Adipocyte (in vitro differentiated cells): ENCODE measurements at regions not wholly inside any gene's neighbourhood (a gene's known extent, or its start where the extent isn't known, plus 50 kb on each side); places are given as distances from the start of the nearest gene placed in this dataset.

Experiments used
- DNase-seq: peaks from one replicate; pipeline ENCODE4 v3.0.0-alpha.2; 2015; ENCODE audit warnings: low read depth
- H3K27me3 ChIP-seq: replicated peaks from 2 replicates; pipeline ENCODE4 v1.7.0; 2013; ENCODE audit warnings: mild to moderate bottlenecking, low read length, moderate library complexity; ENCODE audit not compliant: control insufficient read depth, insufficient read depth
- H3K36me3 ChIP-seq: 2 replicates; pipeline ENCODE4 v1.7.0; 2013; ENCODE audit warnings: low read length, mild to moderate bottlenecking, moderate library complexity; ENCODE audit not compliant: control insufficient read depth, insufficient read depth, severe bottlenecking
- H3K4me1 ChIP-seq: 2 replicates; pipeline ENCODE4 v1.7.0; 2013; ENCODE audit warnings: mild to moderate bottlenecking, low read length, moderate library complexity; ENCODE audit not compliant: control insufficient read depth, insufficient read depth
- H3K4me3 ChIP-seq: 2 replicates; pipeline ENCODE4 v1.7.0; 2013; ENCODE audit warnings: mild to moderate bottlenecking, low read length, moderate library complexity
- H3K9ac ChIP-seq: 2 replicates; pipeline ENCODE4 v1.7.0; 2013; ENCODE audit warnings: mild to moderate bottlenecking, low read length, moderate library complexity
- H3K9me3 ChIP-seq: 2 replicates; pipeline ENCODE4 v1.7.0; 2013; ENCODE audit warnings: mild to moderate bottlenecking, low read length, moderate library complexity; ENCODE audit not compliant: control insufficient read depth

GRCh38 chr14:86055512-86056075, 525.6 kb downstream of the FLRT2 start:
- Histone ChIP-seq H3K4me3 (no peak overlapping the region), H3K4me1 (no peaks in the 10 kb centered on the region), H3K27me3 (no peaks in the 10 kb centered on the region), H3K36me3 (no peaks in the 10 kb centered on the region), H3K9ac (no peak overlapping the region), H3K9me3 (no peaks in the 10 kb centered on the region)
- peak; percentile 4 for DNase-seq

GRCh38 chr14:86052868-86053267, 522.9 kb downstream of the FLRT2 start:
- H3K9ac ChIP-seq = no peak overlapping the region
- no peak for DNase-seq
- H3K4me3 ChIP-seq = no peak overlapping the region
- H3K27me3 ChIP-seq = no peaks in the 10 kb centered on the region
- no peaks in the 10 kb centered on the region for H3K4me1 ChIP-seq
- no peaks in the 10 kb centered on the region for H3K9me3 ChIP-seq
- H3K36me3 ChIP-seq = no peaks in the 10 kb centered on the region

GRCh38 chr14:86050757-86051156, 520.8 kb downstream of the FLRT2 start:
- H3K36me3 ChIP-seq = no peaks in the 10 kb centered on the region
- DNase-seq = no peak
- H3K9me3 ChIP-seq = no peaks in the 10 kb centered on the region
- no peaks in the 10 kb centered on the region for H3K27me3 ChIP-seq
- no peak overlapping the region for H3K4me3 ChIP-seq
- no peaks in the 10 kb centered on the region for H3K4me1 ChIP-seq
- H3K9ac ChIP-seq = no peak overlapping the region

- Histone ChIP-seq H3K36me3 (no peaks in the 10 kb centered on the region), H3K4me1 (no peaks in the 10 kb centered on the region), H3K4me3 (no peak overlapping the region), H3K9me3 (no peaks in the 10 kb centered on the region), H3K27me3 (no peaks in the 10 kb centered on the region), H3K9ac (no peak overlapping the region)
- no peak for DNase-seq
Measured at GRCh38 chr14:86050072-86050683, 520.2 kb downstream of the FLRT2 start.

GRCh38 chr14:86039176-86039575, 509.2 kb downstream of the FLRT2 start:
- no peaks in the 10 kb centered on the region for H3K27me3 ChIP-seq
- no peak overlapping the region for H3K4me3 ChIP-seq
- H3K9me3 ChIP-seq = no peaks in the 10 kb centered on the region
- DNase-seq = no peak
- H3K36me3 ChIP-seq = no peaks in the 10 kb centered on the region
- no peak overlapping the region for H3K9ac ChIP-seq
- H3K4me1 ChIP-seq = no peaks in the 10 kb centered on the region

- DNase-seq = peak; percentile 71
- no peaks in the 10 kb centered on the region for H3K27me3 ChIP-seq
- H3K9me3 ChIP-seq = no peaks in the 10 kb centered on the region
- no peak overlapping the region for H3K4me3 ChIP-seq
- no peak overlapping the region for H3K9ac ChIP-seq
- H3K36me3 ChIP-seq = no peaks in the 10 kb centered on the region
- H3K4me1 ChIP-seq = no peaks in the 10 kb centered on the region
Measured at GRCh38 chr14:86038387-86039042, 508.6 kb downstream of the FLRT2 start.

GRCh38 chr14:86035882-86036281, 505.9 kb downstream of the FLRT2 start:
- Histone ChIP-seq H3K36me3 (no peaks in the 10 kb centered on the region), H3K27me3 (no peaks in the 10 kb centered on the region), H3K4me3 (no peak overlapping the region), H3K9me3 (no peaks in the 10 kb centered on the region), H3K4me1 (no peaks in the 10 kb centered on the region), H3K9ac (no peak overlapping the region)
- no peak for DNase-seq

- H3K27me3 ChIP-seq = no peaks in the 10 kb centered on the region
- no peak for DNase-seq
- no peaks in the 10 kb centered on the region for H3K4me1 ChIP-seq
- no peak overlapping the region for H3K4me3 ChIP-seq
- peaks cover 5% of the 10 kb centered on the region for H3K9me3 ChIP-seq
- no peak overlapping the region for H3K9ac ChIP-seq
- no peaks in the 10 kb centered on the region for H3K36me3 ChIP-seq
Measured at GRCh38 chr14:86027990-86028389, 498.0 kb downstream of the FLRT2 start.

- Histone ChIP-seq H3K4me1 (peaks cover 4% of the 10 kb centered on the region), H3K4me3 (no peak overlapping the region), H3K27me3 (no peaks in the 10 kb centered on the region), H3K9me3 (peaks cover 5% of the 10 kb centered on the region), H3K9ac (no peak overlapping the region), H3K36me3 (no peaks in the 10 kb centered on the region)
- no peak for DNase-seq
Measured at GRCh38 chr14:86027144-86027543, 497.2 kb downstream of the FLRT2 start.

- H3K27me3 ChIP-seq = no peaks in the 10 kb centered on the region
- no peak overlapping the region for H3K4me3 ChIP-seq
- H3K9me3 ChIP-seq = peaks cover 5% of the 10 kb centered on the region
- peak; percentile 44 for DNase-seq
- H3K4me1 ChIP-seq = peaks cover 17% of the 10 kb centered on the region
- H3K9ac ChIP-seq = no peak overlapping the region
- no peaks in the 10 kb centered on the region for H3K36me3 ChIP-seq
Measured at GRCh38 chr14:86022031-86022629, 492.2 kb downstream of the FLRT2 start.

- Histone ChIP-seq H3K9me3 (no peaks in the 10 kb centered on the region), H3K27me3 (no peaks in the 10 kb centered on the region), H3K4me3 (no peak overlapping the region), H3K9ac (no peak overlapping the region), H3K4me1 (peaks cover 17% of the 10 kb centered on the region), H3K36me3 (no peaks in the 10 kb centered on the region)
- no peak for DNase-seq
Measured at GRCh38 chr14:86020841-86021240, 490.9 kb downstream of the FLRT2 start.
